RCC 7860 (cell line): ENCODE measurements at regions not wholly inside any gene's neighbourhood (a gene's known extent, or its start where the extent isn't known, plus 50 kb on each side); places are given as distances from the start of the nearest gene placed in this dataset.
"Not testable (repeated sequence)": the region's sequence is repeated elsewhere in the genome, so short reads cannot be mapped to it uniquely, and the experiment has no call there.

ENCODE experiments used
- DNase-seq: peaks from one replicate; pipeline ENCODE4 v3.0.0-alpha.2; 2015; ENCODE audit warnings: low spot score
- FAIRE-seq: peaks from 2 replicates; lab custom pipeline; 2012; peaks lifted over from hg19 to GRCh38; lab: Jason Lieb, UNC

DNA sequence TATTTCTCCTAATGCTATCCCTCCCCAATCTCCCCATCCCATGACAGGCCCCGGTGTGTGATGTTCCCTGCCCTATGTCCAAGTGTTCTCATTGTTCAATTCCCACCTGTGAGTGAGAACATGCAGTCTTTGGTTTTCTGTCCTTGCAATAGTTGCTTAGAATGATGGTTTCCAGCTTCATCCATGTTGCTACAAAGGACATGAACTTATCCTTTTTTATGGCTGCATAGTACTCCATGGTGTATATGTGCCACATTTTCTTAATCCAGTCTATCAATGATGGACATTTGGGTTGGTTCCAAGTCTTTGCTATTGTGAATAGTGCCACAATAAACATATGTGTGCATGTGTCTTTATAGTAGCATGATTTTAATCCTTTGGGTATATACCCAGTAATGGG is 51.3 kb upstream of the RIOK2 start:
- FAIRE-seq, DNase-seq: not testable (repeated sequence)

DNA sequence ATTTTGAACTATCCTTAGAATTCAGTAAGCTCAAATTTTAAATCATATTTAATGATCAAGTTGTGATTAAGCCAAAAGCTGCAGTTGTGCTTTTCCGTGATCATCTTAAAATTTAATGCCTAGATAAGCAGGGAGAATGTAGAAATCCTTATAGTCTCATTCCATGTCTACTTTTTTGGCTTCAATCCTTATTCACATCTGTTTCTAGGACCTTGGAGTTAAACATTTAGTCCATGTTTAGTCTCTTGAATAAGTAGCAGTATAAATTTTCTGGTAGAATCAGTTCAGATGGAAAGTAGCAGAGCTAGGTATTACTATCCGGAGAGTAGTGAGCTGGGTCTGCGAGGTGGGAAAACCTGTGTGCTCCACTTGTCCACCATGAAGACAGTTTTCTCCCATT is 59.3 kb upstream of the RIOK2 start:
- FAIRE-seq (no peak), DNase-seq (no peak)

DNA sequence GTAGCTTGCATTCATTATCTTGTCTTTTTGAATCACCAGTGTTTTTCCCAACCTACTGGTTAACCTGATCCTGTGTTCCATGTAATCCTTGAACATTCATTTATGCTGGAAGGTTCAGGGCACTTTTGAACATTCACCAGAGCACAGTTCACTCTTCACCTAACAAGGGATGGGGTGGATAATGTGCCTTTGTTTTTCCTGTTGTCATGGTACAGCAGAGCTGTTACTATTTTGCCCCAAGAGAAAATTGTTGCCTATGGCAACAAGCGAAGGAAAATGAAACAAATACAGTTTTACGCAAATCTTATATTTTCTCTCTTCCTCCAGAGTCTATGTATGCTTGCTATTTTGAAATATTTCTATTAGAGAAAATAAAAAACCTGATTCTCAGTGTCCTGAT is 60.3 kb upstream of the RIOK2 start:
- no peak for DNase-seq

DNA sequence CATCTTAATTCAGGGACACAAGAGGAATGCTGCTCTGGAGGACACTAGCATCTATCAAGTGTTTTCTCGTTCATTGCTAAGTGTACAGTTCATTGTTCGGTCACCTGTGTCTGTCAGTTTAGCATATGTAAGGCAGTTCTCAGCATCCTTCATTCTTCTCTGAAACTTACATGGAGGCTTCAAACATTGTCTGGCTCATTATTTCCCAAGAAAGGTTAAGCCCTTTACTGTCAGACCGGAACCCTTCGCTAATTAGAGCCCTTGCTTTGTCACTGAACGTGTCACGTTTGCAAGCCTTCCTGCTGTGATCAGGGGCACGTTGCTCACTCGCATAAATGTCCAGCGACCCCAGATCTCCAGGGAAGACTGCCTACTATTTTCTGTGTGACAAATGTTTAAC is 62.3 kb upstream of the RIOK2 start:
- FAIRE-seq (no peak), DNase-seq (no peak)

More for the DNA sequence above, 60.3 kb upstream of the RIOK2 start:
- FAIRE-seq: no peak

DNA sequence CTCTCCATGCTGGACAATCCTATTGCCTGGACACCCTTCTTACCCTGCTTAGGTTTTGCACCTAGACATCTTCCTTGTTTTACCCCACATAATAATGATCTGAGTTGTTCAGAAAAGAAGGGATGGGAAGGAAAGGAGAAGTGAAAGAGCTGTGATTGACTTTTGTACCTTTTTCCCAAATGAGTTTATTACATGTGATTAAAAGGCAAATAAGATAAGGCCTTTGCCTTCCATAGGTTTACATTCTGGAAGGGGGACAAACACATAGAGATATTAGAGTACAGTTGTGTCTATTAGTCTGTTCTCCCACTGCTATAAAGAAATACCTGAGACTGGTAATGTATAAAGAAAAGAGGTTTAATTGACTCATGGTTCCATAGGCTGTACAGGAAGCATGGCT is 67.1 kb upstream of the RIOK2 start:
- FAIRE-seq: no peak

DNA sequence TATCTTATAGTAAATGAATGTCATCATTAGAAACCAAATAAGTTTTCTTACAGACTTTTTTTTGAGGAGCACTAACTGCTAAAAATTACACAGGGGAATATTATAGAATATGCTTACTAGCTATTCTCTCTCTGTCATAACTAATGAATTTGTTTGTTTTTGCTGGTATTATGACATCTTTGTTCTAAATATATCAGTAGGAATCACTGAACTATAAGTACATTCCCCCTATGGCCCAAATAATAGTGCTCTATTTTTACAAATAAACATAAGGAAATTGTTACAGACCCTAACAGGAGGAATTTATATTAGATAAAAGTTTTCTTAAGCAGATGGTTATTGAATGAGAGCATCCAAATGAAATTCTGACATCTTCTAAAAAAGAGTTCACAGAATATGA is 83.0 kb upstream of the RIOK2 start:
- FAIRE-seq: no peak

More for the DNA sequence above, 67.1 kb upstream of the RIOK2 start:
- no peak for DNase-seq

DNA sequence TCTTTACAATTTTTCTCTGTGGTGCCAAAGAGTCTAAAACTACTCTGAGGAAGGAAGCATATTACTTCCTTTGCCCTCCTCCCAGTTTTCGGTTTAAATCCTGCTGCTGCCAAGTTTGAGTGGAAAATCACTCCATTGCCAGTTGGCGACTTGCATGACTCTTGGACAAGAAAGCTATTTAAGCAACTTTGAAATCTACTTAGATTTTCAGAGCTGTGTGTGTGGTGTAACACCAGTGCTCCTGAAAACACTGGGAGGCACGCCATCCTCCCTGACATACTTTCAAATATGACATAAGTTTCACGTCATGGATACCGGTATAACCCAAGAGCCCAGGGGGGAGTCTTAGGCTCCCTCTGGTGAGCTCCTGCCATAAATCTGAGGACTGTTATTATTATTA is 83.5 kb upstream of the RIOK2 start:
- DNase-seq: no peak
- no peak for FAIRE-seq

More for the DNA sequence above, 83.0 kb upstream of the RIOK2 start:
- no peak for DNase-seq

DNA sequence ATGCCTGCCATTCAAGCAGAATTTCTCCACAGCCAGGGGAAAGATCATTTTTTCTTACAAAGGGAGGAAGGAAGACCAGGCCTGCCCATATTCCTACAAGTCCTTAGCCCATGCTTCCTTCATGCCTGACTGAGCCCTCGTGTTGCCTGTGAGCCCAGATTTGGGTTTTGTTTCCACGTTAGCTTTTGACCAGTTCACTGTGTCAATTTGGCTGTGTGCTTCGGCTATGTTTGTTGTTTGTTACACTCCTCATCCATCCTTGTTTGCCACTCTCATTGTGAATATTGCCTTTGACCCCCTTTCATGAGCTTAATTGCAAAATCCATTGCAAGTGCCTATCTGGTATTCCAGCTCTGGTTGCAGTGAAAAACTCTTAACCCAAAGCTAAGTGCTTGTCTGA is 84.7 kb upstream of the RIOK2 start:
- FAIRE-seq: no peak
- DNase-seq: no peak

DNA sequence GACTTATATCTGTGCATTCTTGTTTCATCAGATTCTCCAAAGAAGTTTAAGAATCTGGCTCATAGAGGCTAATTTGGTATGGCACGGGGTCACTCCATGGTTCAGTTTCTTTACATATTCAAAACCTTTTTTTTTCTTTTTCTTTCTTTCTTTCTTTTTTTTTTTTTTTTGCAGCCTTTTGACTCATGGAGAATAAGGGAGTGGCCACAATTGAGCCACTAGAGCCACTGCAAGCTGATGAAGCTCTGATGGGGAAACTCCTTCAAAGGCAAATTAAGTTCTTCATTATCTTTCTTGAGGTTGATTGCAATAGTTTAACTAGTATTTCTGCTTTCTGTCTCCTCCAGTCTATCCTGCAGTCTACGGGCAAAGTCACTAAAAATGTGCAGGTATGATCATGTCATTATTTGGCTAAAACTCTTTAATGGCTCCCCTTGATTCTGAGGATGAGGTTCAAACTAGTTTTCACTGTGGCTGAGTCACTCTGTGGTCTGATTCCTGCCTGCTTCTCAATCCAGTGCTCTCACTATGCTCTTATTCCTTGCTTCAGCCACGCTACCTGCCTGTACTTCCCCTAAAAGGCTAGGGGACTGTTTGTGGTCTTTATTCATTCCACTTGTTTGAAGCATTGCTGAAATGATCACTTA is 93.5 kb upstream of the RIOK2 start:
- FAIRE-seq (no peak), DNase-seq (no peak)

DNA sequence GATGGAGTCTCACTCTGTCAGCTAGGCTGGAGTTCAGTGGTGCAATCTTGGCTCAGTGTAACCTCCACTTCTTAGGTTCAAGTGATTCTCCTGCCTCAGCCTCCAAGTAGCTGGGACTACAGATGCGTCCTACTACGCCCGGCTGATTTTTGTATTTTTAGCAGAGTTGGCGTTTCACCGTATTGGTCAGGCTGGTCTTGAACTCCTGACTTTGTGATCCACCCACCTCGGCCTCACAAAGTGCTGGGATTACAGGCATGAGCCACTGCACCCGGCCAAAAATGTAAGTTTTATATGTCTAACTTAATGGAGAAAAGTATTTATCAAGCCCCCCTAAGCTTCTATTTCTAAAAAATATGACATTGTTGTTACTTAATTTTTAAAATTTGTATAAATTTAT is 98.2 kb upstream of the RIOK2 start:
- no peak for DNase-seq
- no peak for FAIRE-seq

DNA sequence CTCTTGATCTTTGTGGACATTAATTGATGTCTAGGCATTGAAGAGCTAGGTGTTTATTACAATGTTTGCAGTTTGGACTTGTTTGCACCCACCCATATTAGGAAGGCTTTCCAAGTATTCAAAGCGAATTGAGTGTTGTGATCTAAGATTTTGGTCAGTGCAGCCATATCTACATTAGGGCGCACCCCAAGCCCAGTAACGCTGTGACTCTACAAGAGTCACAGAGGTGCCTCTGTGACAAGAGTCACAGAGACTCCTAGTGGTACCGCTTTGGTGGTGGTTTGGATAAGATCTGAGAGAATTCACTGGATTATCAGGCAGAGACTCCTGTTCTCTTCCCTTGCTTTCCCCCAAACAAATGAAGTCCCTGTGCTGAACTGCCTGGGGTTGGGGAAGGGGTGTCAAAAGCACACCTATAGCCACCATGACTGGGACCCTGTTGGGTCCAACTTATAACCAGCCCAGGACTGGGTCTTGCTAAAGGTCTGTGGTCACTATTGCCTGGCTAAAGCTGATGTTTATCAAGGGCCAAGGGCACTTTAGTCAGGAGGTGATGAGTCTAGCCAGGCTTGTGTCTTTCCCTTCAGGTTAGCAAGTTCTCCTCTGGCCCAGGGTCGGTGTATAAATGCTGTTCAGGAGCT is 114.1 kb upstream of the RIOK2 start:
- FAIRE-seq (no peak), DNase-seq (no peak)

DNA sequence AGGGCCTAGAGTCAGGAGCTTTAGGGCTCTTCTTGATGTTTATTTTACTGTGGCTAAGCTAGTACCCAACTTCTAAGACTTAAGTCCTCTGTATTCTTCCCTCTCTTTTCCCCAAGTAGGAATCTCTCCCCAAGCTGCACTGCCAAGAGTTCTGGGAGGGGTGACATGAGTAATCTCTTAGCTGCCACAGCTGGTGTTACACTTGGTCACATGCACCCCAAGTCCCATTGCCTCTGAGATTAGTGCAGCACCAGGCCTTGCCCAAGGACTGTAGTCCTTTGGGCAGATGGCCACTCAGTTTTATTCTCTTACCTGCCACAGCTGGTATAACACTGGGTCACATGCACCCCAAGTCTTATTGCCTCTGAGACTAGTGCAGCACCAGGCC is 114.7 kb upstream of the RIOK2 start:
- DNase-seq: no peak
- FAIRE-seq: no peak

DNA sequence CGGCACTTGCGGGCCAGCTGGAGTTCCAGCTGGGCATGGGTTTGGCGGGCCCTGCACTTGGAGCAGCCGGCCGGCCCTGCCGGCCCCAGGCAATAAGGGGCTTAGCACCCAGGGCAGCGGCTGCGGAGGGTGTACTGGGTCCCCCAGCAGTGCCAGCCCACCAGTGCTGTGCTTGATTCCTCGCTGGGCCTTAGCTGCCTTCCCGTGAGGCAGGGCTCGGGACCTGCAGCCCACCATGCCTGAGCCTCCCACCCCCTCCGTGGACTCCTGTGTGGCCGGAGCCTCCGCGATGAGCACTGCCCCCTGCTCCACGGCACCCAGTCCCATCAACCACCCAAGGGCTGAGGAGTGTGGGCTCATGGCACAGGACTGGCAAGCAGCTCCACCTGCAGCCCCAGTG is 118.1 kb upstream of the RIOK2 start:
- not testable (repeated sequence) for FAIRE-seq, DNase-seq

DNA sequence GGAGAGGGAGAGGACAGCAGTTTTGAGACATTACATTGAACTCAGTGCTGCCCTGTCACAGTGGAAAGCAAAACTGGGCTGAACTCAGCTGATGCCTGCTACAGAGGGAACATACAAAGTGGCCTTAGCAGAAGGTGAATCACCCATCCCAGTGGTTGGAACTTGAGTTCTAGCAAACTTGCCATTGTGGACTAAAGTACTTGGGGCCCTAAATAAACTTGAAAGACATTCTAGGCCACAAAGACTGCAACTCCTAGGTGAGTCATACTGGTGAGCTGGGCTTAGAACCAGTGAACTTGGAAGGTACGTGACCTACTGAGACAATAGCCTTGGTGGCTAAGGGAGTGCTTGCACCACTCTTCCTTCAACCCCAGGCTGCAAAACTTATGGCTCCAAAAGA is 155.7 kb upstream of the RIOK2 start:
- DNase-seq (no peak), FAIRE-seq (no peak)

DNA sequence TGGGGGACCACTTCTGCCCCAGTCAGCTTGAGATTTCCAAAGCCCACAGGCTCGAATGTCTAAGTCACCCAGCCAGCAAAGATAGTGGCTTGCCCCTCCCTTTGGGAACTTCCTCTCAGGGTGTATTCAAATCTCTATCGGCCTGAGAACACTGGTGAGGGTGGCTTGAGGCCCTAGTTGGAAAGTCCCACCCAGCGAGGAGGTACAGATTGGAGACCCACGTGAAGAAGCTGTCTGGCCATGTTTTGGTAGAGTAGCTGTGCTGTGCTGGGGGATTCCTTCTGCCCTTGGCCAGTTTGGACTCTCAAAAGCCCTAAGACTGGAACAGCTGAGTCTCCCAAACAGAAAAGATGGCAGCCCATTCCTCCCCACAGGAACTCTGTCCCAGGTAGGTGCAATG is 172.7 kb upstream of the RIOK2 start:
- FAIRE-seq: no peak
- DNase-seq: no peak

DNA sequence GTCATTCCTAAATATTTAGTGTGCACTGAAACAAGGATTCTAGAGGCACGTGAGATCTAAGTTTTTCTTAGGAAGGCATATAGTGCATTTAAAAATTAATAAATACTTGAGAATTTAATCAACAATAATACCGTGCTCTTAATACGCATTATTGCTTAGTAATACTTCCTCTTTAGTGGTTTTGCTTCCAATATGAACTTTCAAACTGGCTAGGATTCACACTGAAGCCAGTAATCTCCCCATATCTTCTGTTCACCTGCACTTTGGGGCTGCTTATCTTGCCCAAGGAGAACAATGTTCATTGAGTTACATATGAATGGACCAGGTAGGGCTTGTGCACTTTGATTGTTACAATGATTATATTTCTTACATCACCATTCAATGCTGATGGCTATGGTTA is 180.5 kb upstream of the RIOK2 start:
- no peak for DNase-seq
- no peak for FAIRE-seq

DNA sequence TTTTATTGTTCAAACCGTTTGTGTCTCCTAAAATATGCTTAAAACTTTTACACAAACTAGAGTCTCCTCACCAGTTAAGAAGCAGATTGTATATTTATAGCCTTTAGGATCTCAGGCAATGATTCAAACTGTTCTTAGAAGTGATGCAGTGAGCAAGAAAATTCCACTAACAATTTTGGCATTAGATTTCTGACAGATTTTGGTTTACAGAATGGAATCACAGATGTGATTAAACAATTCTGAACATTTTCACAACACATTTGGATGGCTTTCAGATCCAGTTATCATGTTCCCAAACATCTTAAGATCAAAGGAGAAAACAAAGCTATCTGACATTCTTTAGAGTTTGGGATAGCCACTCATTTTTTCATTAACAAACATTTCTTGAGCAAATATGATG is 181.7 kb upstream of the RIOK2 start:
- no peak for FAIRE-seq
- DNase-seq: no peak

DNA sequence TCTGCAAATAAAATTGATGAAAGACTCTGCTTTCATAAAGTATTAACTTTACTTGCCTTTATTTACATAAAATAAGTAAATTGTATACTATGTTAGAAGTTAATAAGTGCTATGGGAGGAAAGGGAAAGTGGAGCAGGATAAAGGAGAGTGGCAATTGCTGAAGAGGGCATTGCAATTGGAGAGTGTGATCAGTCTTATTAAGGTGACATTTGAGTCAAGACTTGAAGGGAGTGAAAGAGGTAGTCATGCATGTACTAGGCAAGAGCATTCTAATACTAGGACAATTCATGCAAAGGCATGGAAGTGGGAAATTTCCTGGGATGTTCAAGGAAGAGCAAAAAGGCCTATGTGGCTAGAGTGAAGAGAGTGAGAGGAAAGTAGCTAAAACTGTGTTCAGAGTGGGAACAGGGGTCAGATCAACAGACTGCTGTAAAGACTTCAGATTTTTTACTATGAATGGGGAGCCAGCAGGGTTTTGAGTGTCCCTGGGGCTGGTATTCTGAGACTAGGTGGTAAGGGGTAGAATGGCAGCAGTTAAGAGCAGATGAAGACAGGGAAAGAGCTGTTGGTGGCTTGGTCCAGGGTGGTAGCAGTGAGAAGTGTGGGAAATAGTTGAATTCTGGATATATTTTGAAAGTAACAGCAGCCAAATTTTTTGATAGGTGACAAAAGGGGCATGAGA is 182.3 kb upstream of the RIOK2 start:
- DNase-seq: no peak
- FAIRE-seq: no peak

DNA sequence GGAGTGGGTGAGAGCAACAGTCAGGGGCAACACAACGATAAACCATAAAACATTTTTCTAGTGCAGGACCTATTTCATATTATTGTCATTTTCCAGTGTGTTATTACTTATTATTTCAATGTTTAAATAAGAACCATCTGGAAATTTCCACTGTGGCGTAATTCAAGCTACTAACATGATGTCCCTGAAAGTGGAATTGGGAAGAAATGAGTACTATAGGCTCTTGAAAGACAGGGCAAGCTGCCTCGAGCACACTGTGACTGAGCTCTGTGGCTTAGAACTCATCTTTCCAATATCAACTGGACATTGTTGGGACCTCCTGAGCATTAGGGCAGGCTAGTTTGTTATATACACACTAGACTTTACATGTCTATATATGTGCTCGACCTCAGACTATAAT is 182.9 kb upstream of the RIOK2 start:
- FAIRE-seq (no peak), DNase-seq (no peak)

DNA sequence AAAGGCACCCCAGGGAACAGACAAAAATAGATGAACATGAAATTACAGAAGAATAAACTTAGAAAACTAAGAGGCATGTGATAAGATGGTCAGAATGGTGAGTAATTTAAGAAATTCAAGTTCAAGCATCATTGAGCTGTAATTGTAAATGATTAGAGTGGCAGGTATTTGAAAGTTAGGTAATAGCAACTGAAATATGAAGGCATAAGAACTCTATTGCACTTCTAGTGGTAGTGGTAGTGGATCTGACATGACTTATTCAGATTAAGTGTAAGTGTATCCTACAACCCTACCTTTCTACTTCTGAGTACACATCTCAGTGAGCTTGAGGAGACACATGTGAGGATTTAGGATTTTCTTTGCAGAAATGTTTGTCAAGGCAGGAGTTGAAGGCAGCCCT is 192.9 kb upstream of the RIOK2 start:
- DNase-seq (no peak), FAIRE-seq (no peak)

DNA sequence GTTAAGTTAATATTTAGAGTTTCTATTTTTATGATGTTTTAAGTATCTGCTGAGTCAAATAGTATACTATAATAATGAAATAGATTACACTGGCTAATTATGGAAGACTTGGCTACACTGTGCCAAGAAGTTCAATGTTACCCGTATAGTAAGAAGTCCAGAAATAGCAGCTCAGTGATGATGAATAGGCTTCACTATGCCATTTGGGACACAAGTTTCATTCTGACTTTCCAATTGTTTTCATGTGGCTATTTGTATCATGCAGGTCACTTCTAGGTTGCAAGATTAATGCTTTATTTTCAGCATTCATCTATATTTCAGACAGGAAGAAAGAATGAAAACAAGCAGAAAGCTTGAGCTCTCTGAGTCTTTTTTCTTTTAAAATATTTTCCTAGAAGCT is 194.5 kb upstream of the RIOK2 start:
- FAIRE-seq: no peak
- DNase-seq: no peak

DNA sequence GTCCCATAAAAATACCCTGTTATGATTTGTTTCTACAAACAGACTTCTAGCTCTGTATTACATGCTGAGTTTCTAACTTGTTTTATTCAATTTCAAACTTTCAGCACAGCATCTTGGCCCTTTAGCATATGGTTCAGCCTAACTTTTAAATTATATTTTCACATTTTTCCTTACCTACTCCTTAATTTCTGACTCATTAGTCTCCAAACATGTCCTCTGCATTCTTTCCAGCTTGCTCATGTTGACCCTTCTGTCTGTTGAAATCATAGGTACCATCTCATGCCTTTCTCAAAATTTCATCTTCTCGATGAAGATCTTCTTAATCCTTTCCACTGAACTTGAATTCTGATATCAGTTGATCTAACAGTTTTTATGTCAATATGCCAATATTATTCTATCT is 200.9 kb upstream of the RIOK2 start:
- no peak for FAIRE-seq

More for the DNA sequence above, 200.9 kb upstream of the RIOK2 start:
- no peak for DNase-seq
